K562 (cell line): ENCODE measurements at regions not wholly inside any gene's neighbourhood (a gene's known extent, or its start where the extent isn't known, plus 50 kb on each side); places are given as distances from the start of the nearest gene placed in this dataset.
A peak's percentile ranks its signal among the peaks of the same experiment; 100 is the strongest.

Source experiments
- ATAC-seq: fragments of 200-7000 bp; cut with Tn5 transposase; 3 replicates; pipeline ENCODE4 v1.9.1; 2020; ENCODE audit warnings: moderate library complexity
- BruUV-seq: library from RNA; stranded (reverse); fragments of 400-500 nt; replicated peaks from 2 replicates; lab custom pipeline; 2021; lab: Mats Ljungman, UMichigan
- CTCF ChIA-PET: fragments of 300-600 bp; formaldehyde crosslinking; extraction: SDS; loops from one replicate; lab custom pipeline; 2021; ENCODE audit warnings: low intra/inter-chr PET ratio; lab: Yijun Ruan, JAX
- POLR2A ChIA-PET: fragments of 300-600, 350-650 bp; sonication (Branson Sonifier 250); formaldehyde crosslinking; extraction: SDS; loops from one replicate; lab custom pipeline; 2021; ENCODE audit warnings: antibody characterized with exemption, inconsistent platforms; lab: Yijun Ruan, JAX
- DNase-seq, 4 experiments: peaks; one replicate each; pipeline versions ENCODE4 v3.0.0 to v3.0.0-alpha.2; 2011 to 2018; ENCODE audit warnings: low spot score in 3 of 4, mixed read lengths in 3 of 4; ENCODE audit errors: extremely low read depth in 1 of 4
- FAIRE-seq: peaks from 2 replicates; lab custom pipeline; 2011; peaks lifted over from hg19 to GRCh38; lab: Jason Lieb, UNC
- H2AFZ ChIP-seq: 2 replicates; pipeline ENCODE4 v1.6.0; 2011; ENCODE audit warnings: low read depth, low read length, control low read depth, inconsistent platforms
- H3K27ac ChIP-seq: fragments of 200-600 bp; 3 replicates; pipeline ENCODE4 v1.8.0; 2011; ENCODE audit warnings: low read depth, mild to moderate bottlenecking, control low read depth, inconsistent platforms, low read length, moderate library complexity, mixed read lengths; ENCODE audit errors: extremely low read depth
- H3K27me3 ChIP-seq, 2 experiments: fragments of 300-600 bp in 1 of 2; 2 replicates in 1 of 2; 3 replicates in 1 of 2; pipeline versions ENCODE4 v1.6.0 to v1.8.0; 2011; ENCODE audit warnings: inconsistent platforms in 2 of 2, low read length in 2 of 2, mild to moderate bottlenecking in 1 of 2, mixed read lengths in 1 of 2, moderate library complexity in 1 of 2; ENCODE audit not compliant: control insufficient read depth in 2 of 2, insufficient read depth in 2 of 2
- H3K36me3 ChIP-seq: fragments of 300-600 bp; 3 replicates; pipeline ENCODE4 v1.8.0; 2011; ENCODE audit warnings: mild to moderate bottlenecking, low read length, inconsistent platforms; ENCODE audit not compliant: control insufficient read depth, insufficient read depth
- H3K4me1 ChIP-seq, 2 experiments: fragments of 200-600 bp in 1 of 2; replicated peaks in 1 of 2; 2 replicates in 1 of 2; 3 replicates in 1 of 2; pipeline versions ENCODE4 v1.5.1 to v1.8.0; 2011; ENCODE audit warnings: inconsistent platforms in 2 of 2, low read length in 2 of 2, mild to moderate bottlenecking in 1 of 2, mixed read lengths in 1 of 2, moderate library complexity in 1 of 2; ENCODE audit not compliant: control insufficient read depth in 2 of 2, insufficient read depth in 2 of 2
- H3K4me2 ChIP-seq: 2 replicates; pipeline ENCODE4 v1.6.1; 2011; ENCODE audit warnings: low read length, control low read depth, inconsistent platforms, mixed read lengths; ENCODE audit not compliant: insufficient read depth
- H3K4me3 ChIP-seq: fragments of 200-600 bp; sonication (generic), shearing (Covaris generic); 2 replicates; pipeline ENCODE4 v1.5.1; 2016; ENCODE audit warnings: control low read depth, inconsistent platforms
- H3K79me2 ChIP-seq: fragments of 200-600 bp; 3 replicates; pipeline ENCODE4 v1.8.0; 2011; ENCODE audit warnings: low read length, inconsistent platforms; ENCODE audit not compliant: control insufficient read depth, insufficient read depth
- H3K9ac ChIP-seq, 2 experiments: 2 replicates each; pipeline versions ENCODE4 v1.6.0 to v1.6.1; 2011; ENCODE audit warnings: low read depth in 2 of 2, low read length in 2 of 2, control low read depth in 1 of 2, inconsistent platforms in 1 of 2, mild to moderate bottlenecking in 1 of 2, mixed read lengths in 1 of 2; ENCODE audit not compliant: insufficient read depth in 1 of 2
- H3K9me1 ChIP-seq: one replicate; pipeline ENCODE4 v1.6.0; 2011; ENCODE audit warnings: inconsistent platforms, mild to moderate bottlenecking, low read length, moderate library complexity; ENCODE audit not compliant: control insufficient read depth, insufficient read depth
- H3K9me3 ChIP-seq: replicated peaks from 2 replicates; pipeline ENCODE4 v1.5.1; 2011; ENCODE audit warnings: low read depth, low read length, inconsistent platforms; ENCODE audit not compliant: control insufficient read depth, insufficient read depth
- H4K20me1 ChIP-seq: replicated peaks from 2 replicates; pipeline ENCODE4 v1.6.1; 2011; ENCODE audit warnings: low read length, inconsistent platforms, mixed read lengths; ENCODE audit not compliant: control insufficient read depth, insufficient read depth
- C11orf30 ChIP-seq: fragments of 450-650 bp; IDR thresholded peaks from 2 replicates; pipeline ENCODE4 v1.6.1; 2016; ENCODE audit warnings: low read depth, mild to moderate bottlenecking
- CCNT2 ChIP-seq: IDR thresholded peaks from 2 replicates; pipeline ENCODE4 v1.6.1; 2011; ENCODE audit warnings: borderline replicate concordance, low read depth, mild to moderate bottlenecking, moderate library complexity, mixed read lengths, low read length; ENCODE audit not compliant: insufficient read length; ENCODE audit errors: extremely low read depth
- CEBPB ChIP-seq: fragments of 450-650 bp; IDR thresholded peaks from 2 replicates; pipeline ENCODE4 v1.6.1; 2016; ENCODE audit warnings: missing genetic modification characterization, missing compliant biosample characterization
- CREB1 ChIP-seq, 2 experiments: sonication (generic) in 1 of 2; formaldehyde crosslinking in 1 of 2; IDR thresholded peaks; 2 replicates each; pipeline versions ENCODE4 v1.6.1 to v1.8.0; 2012 to 2022; ENCODE audit warnings: inconsistent platforms in 1 of 2, mild to moderate bottlenecking in 1 of 2, missing genetic modification reagents in 1 of 2, moderate library complexity in 1 of 2
- HDAC6 ChIP-seq: IDR thresholded peaks from 2 replicates; pipeline ENCODE4 v1.6.1; 2012; ENCODE audit warnings: low read depth, mild to moderate bottlenecking, control low read depth, inconsistent platforms, low read length, moderate library complexity
- HMG20A ChIP-seq: fragments of 450-650 bp; formaldehyde crosslinking; conservative IDR thresholded peaks from 2 replicates; pipeline ENCODE4 v1.4.0; 2020; ENCODE audit warnings: mild to moderate bottlenecking, mixed read lengths
- HNRNPK ChIP-seq: fragments of 200-400 bp; formaldehyde crosslinking; IDR thresholded peaks from one replicate; pipeline ENCODE4 v1.6.1; 2018; ENCODE audit warnings: mild to moderate bottlenecking, low read depth, low read length; ENCODE audit not compliant: poor library complexity, severe bottlenecking
- KAT2B ChIP-seq: IDR thresholded peaks from one replicate; pipeline ENCODE4 v1.6.1; 2012; ENCODE audit warnings: low read depth, mild to moderate bottlenecking, control low read depth, inconsistent platforms, low read length, moderate library complexity
- MAFF ChIP-seq: IDR thresholded peaks from 2 replicates; pipeline ENCODE4 v1.6.1; 2012; ENCODE audit warnings: low read length, improper control_type of control experiment
- MECOM ChIP-seq: fragments of 250-450 bp; sonication (Bioruptor Pico); IDR thresholded peaks from 2 replicates; pipeline ENCODE4 v1.8.0; 2022; ENCODE audit warnings: inconsistent platforms
- MYBL2 ChIP-seq, 2 experiments: fragments of 450-650 bp in 1 of 2; sonication (generic) in 1 of 2; formaldehyde crosslinking in 1 of 2; IDR thresholded peaks; 2 replicates each; pipeline versions ENCODE4 v1.6.1 to v1.8.1; 2017 to 2022; ENCODE audit warnings: borderline replicate concordance in 1 of 2, inconsistent platforms in 1 of 2, low read depth in 1 of 2, mild to moderate bottlenecking in 1 of 2, missing genetic modification reagents in 1 of 2, moderate library complexity in 1 of 2
- NCOA2 ChIP-seq, 2 experiments: fragments of 450-650 bp; IDR thresholded peaks; 2 replicates each; pipeline ENCODE4 v1.6.1; 2018; ENCODE audit warnings: mild to moderate bottlenecking in 2 of 2, moderate library complexity in 1 of 2; ENCODE audit not compliant: partially characterized antibody in 2 of 2
- PTBP1 ChIP-seq: fragments of 200-400 bp; formaldehyde crosslinking; IDR thresholded peaks from 2 replicates; pipeline ENCODE4 v1.6.1; 2017; ENCODE audit warnings: low read depth, low read length
- STAT5A ChIP-seq: IDR thresholded peaks from 2 replicates; pipeline ENCODE4 v1.6.1; 2012; ENCODE audit warnings: low read length, inconsistent platforms, borderline replicate concordance
- ZBTB12 ChIP-seq: fragments of 250-450 bp; sonication (Bioruptor Pico); IDR thresholded peaks from 2 replicates; pipeline ENCODE4 v1.4.0; 2020
- ZNF212 ChIP-seq: fragments of 450-650 bp; formaldehyde crosslinking; IDR thresholded peaks from 2 replicates; pipeline ENCODE4 v1.4.0; 2020; ENCODE audit warnings: mild to moderate bottlenecking
- ZNF316 ChIP-seq: fragments of 450-650 bp; IDR thresholded peaks from 2 replicates; pipeline ENCODE4 v1.6.1; 2016
- WGBS: fragments of 100-300 bp; shearing (Covaris generic); methylation state at CpG from one replicate; pipeline ENCODE4 v1.1.6; 2016; ENCODE audit warnings: low coverage, mixed read lengths; ENCODE audit not compliant: insufficient coverage; ENCODE audit errors: missing lambda C conversion rate; 5-methylcytosine and 5-hydroxymethylcytosine counted together
- in situ Hi-C: fragments of 300-500 bp; cut with MboI; formaldehyde crosslinking; loops from 4 replicates; pipeline ENCODE4 v1.15.0; 2018; ENCODE audit warnings: inconsistent platforms, mixed read lengths
- intact Hi-C: fragments of 100-400 bp; cut with micrococcal nuclease; formaldehyde crosslinking; loops from 2 replicates; pipeline ENCODE4 v1.14.2; 2022

- 0% methylated on average over 3 of the region's 3 CpGs for WGBS
- Histone ChIP-seq H3K4me2 (no peak overlapping the region), H3K4me1 (no peaks in the 10 kb centered on the region), H2AFZ (no peak overlapping the region), H3K27me3 (no peaks in the 10 kb centered on the region), H3K4me3 (no peak overlapping the region), H3K27ac (no peak overlapping the region), H3K79me2 (no peaks in the 10 kb centered on the region), H3K9me3 (no peaks in the 10 kb centered on the region), H3K9ac (no peak overlapping the region), H4K20me1 (no peaks in the 10 kb centered on the region)
- FAIRE-seq, result no peak
- in situ Hi-C loops, result no loop called here
- no peak for ATAC-seq
- POLR2A ChIA-PET, result no interaction called here
- no peak for DNase-seq
- TF ChIP-seq ZBTB12 (CRISPR knock-in tag) (no peak), MAFF (0 out of 2 replicates have a peak, but pooled peaks have one; percentile 10), ZNF316 (peak; percentile 42; the same call in 1 of the 2 replicates), C11orf30 (0 out of 2 replicates have a peak, but pooled peaks have one; percentile 5), MYBL2 (IDR thresholded peaks at IDR 0.05; ENCODE audit: low read depth) (no peak), MYBL2 (CRISPR knock-in tag; IDR thresholded peaks at IDR 0.05; ENCODE audit: borderline replicate concordance) (no peak)
- TF ChIP-seq, all 486 proteins: peak for 3
- CTCF ChIA-PET, result no interaction called here
- intact Hi-C loops, result no loop called here
- Histone ChIP-seq H3K9me1 (no peaks in the 10 kb centered on the region), H3K36me3 (no peaks in the 10 kb centered on the region)
- BruUV-seq, result no TSS peak
Observed at GRCh38 chr12:129959889-129960288, 56.1 kb upstream of the TMEM132D start.

GRCh38 chr12:129961091-129961490 lies 57.3 kb upstream of the TMEM132D start:
- Histone ChIP-seq H4K20me1 (no peaks in the 10 kb centered on the region), H3K9me3 (no peaks in the 10 kb centered on the region), H3K27me3 (no peaks in the 10 kb centered on the region), H2AFZ (no peak overlapping the region), H3K27ac (no peak overlapping the region), H3K9me1 (no peaks in the 10 kb centered on the region)
- intact Hi-C loops, result no loop called here
- WGBS, result 1% methylated on average over 4 of the region's 4 CpGs
- DNase-seq, result no peak
- FAIRE-seq, result no peak
- POLR2A ChIA-PET, result no interaction called here
- ATAC-seq, result no peak
- TF ChIP-seq STAT5A (no peak), CCNT2 (no peak), HDAC6 (no peak), PTBP1 (no peak), HNRNPK (no peak), CREB1 (IDR thresholded peaks at IDR 0.05) (no peak), CREB1 (CRISPR knock-in tag; IDR thresholded peaks at IDR 0.05) (no peak), KAT2B (no peak), NCOA2 (IDR thresholded peaks at IDR 0.05; ENCODE audit: partially characterized antibody in 2 of 2) (no peak), CEBPB (no peak), MECOM (no peak), HMG20A (CRISPR knock-in tag) (no peak), ZNF212 (no peak)
- TF ChIP-seq, all 486 proteins: peak for 0
- Histone ChIP-seq H3K9ac (no peak overlapping the region), H3K4me3 (no peak overlapping the region), H3K4me1 (no peaks in the 10 kb centered on the region), H3K4me2 (no peak overlapping the region), H3K36me3 (no peaks in the 10 kb centered on the region), H3K79me2 (no peaks in the 10 kb centered on the region)
- in situ Hi-C loops, result no loop called here
- BruUV-seq, result no TSS peak
- CTCF ChIA-PET, result no interaction called here
